Endodermal cell (in vitro differentiated cells): ENCODE measurements at regions not wholly inside any gene's neighbourhood (a gene's known extent, or its start where the extent isn't known, plus 50 kb on each side); places are given as distances from the start of the nearest gene placed in this dataset.
A peak's percentile ranks its signal among the peaks of the same experiment; 100 is the strongest.
"Not testable (repeated sequence)": the region's sequence is repeated elsewhere in the genome, so short reads cannot be mapped to it uniquely, and the experiment has no call there.

Experiments used
- DNase-seq: peaks from one replicate; pipeline ENCODE4 v3.0.0-alpha.2; 2017
- H3K27ac ChIP-seq: 2 replicates; pipeline ENCODE4 v1.5.1; 2013; ENCODE audit warnings: mild to moderate bottlenecking, low read depth, low read length, moderate library complexity
- H3K27me3 ChIP-seq: 2 replicates; pipeline ENCODE4 v1.6.1; 2013; ENCODE audit warnings: mild to moderate bottlenecking, low read length, moderate library complexity; ENCODE audit not compliant: insufficient read depth, control insufficient read depth, poor library complexity, severe bottlenecking
- H3K36me3 ChIP-seq: 2 replicates; pipeline ENCODE4 v1.7.0; 2013; ENCODE audit warnings: mild to moderate bottlenecking, low read length, moderate library complexity; ENCODE audit not compliant: control insufficient read depth, insufficient read depth
- H3K4me1 ChIP-seq: one replicate; pipeline ENCODE4 v1.7.0; 2013; ENCODE audit warnings: low read length; ENCODE audit not compliant: control insufficient read depth, insufficient read depth
- H3K4me3 ChIP-seq: 2 replicates; pipeline ENCODE4 v1.5.1; 2013; ENCODE audit warnings: mild to moderate bottlenecking, low read length, moderate library complexity
- H3K9ac ChIP-seq: 2 replicates; pipeline ENCODE4 v1.6.1; 2013; ENCODE audit warnings: mild to moderate bottlenecking, low read length, moderate library complexity; ENCODE audit not compliant: poor library complexity, severe bottlenecking; ENCODE audit errors: extremely low read depth
- H3K9me3 ChIP-seq: 2 replicates; pipeline ENCODE4 v1.6.1; 2013; ENCODE audit warnings: mild to moderate bottlenecking, low read length, moderate library complexity; ENCODE audit not compliant: control insufficient read depth
- H3K27ac Mint-ChIP-seq: 2 replicates; pipeline ENCODE4 v1.8.0; 2020; ENCODE audit warnings: mixed read lengths
- H3K27me3 Mint-ChIP-seq: 2 replicates; pipeline ENCODE4 v1.8.0; 2021; ENCODE audit warnings: mild to moderate bottlenecking, mixed read lengths; ENCODE audit not compliant: insufficient read depth
- H3K36me3 Mint-ChIP-seq: 2 replicates; pipeline ENCODE4 v1.8.0; 2020; ENCODE audit warnings: low read depth, mixed read lengths
- H3K4me1 Mint-ChIP-seq: 2 replicates; pipeline ENCODE4 v1.8.0; 2020; ENCODE audit warnings: mixed read lengths
- H3K4me3 Mint-ChIP-seq: 2 replicates; pipeline ENCODE4 v1.8.0; 2020; ENCODE audit warnings: mild to moderate bottlenecking, moderate library complexity, mixed read lengths
- H3K9me3 Mint-ChIP-seq: 2 replicates; pipeline ENCODE4 v1.8.0; 2020; ENCODE audit warnings: mild to moderate bottlenecking, mixed read lengths
- WGBS, 2 experiments: methylation state at CpG; one replicate each; pipeline versions ENCODE4 v1.1.5 to v1.1.7; 2013; ENCODE audit warnings: missing lambda C conversion rate in 2 of 2, mixed read lengths in 1 of 2; ENCODE audit not compliant: insufficient coverage in 1 of 2, insufficient read length in 1 of 2; 5-methylcytosine and 5-hydroxymethylcytosine counted together
- TF ChIP-seq, protein P1 (sequence below): fragments of 200-600 bp; sonication (generic); conservative IDR thresholded peaks from 2 replicates; pipeline ENCODE4 v1.5.0; 2021; ENCODE audit warnings: antibody characterized with exemption, mild to moderate bottlenecking

DNA sequence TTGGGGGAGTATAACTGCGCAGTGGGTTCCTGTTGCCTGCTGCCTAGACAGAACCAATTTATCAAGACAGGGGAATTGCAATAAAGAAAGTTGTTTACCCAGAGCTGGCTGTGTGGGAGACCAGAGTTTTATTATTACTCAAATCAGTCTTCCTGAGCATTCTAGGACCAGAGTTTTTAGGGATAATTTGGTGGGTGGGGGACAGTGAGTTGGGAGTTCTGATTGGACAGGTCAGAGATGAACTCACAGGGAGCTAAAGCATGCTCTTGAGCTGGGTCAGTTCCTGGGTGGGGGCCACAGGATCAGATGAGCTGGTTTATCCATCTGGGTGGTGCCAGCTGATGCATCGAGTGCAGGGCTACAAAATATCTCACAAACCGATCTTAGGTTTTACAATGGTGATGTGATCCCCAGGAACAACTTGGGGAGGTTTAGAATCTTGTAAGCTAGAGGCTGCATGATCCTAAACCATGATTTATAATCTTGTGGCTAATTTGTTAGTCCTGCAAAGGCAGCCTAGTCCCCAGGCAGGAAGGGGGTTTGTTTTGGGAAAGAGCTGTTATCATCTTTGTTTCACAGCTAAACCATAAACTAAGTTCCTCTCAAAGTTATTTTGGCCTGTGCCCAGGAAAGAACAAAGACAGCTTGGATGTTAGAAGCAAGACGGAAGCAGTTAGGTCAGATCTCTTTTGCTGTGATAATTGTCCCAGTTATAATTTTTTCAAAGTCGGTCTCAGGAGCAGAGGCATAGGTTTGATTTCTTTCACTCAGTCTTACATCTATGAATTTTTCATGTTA is 146.8 kb downstream of the PPIAL4G start:
- H3K4me3 ChIP-seq, H3K27ac Mint-ChIP-seq, H3K27me3 ChIP-seq, H3K4me1 ChIP-seq, H3K36me3 ChIP-seq, H3K4me1 Mint-ChIP-seq, H3K27ac ChIP-seq, H3K4me3 Mint-ChIP-seq, H3K36me3 Mint-ChIP-seq, H3K9me3 ChIP-seq, DNase-seq, H3K9ac ChIP-seq: not testable (repeated sequence)
- WGBS, 2 experiments, result 90 to 96% methylated on average over 2 to 5 of the region's 5 CpGs
- H3K27me3 Mint-ChIP-seq, result peaks cover 12% of the 10 kb centered on the region
- H3K9me3 Mint-ChIP-seq, result peaks cover 15% of the 10 kb centered on the region

DNA sequence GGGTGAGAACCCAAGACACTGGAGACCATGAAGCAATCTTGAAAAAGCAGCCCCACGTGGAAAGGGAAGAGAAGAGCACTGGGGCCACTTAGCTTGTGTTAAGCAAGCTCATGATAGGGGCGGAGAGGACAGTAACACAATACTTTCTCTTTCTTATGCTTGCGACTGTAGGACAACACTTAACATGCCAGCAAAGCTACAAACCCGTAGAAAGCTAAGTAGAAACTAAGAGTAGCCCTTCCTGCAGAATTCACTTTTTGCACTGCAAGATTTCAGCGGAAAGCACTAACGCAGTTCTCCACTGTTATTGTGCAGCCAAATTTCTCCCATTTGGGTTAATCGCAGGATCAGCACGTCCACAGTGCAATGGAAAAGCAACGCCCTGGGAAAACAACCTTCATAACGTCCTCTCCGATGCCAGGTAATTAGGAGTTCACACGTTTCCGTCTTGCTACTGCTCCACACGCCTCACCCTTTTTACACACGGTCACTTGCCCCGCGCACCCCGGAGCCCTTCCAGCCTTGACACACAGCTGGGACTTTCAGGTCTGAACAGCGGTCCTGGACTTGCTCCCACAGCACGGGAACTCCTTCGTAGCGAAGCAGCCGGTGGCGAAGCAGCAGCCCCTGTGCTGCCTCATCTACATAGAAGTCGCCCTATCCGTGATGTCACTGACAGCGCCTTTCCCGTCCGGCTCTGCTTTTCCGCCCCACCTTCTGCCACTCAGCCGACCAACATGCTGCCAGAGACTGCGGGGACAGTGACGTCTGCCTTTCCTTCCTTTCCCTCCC is 148.6 kb downstream of the PPIAL4G start:
- H3K9me3 Mint-ChIP-seq, result peaks cover 16% of the 10 kb centered on the region
- H3K4me1 Mint-ChIP-seq, result peaks cover 2% of the 10 kb centered on the region
- peaks cover 13% of the 10 kb centered on the region for H3K27me3 Mint-ChIP-seq
- peak overlapping the region; percentile 96 for H3K9ac ChIP-seq
- peak overlapping the region; percentile 84 for H3K4me3 ChIP-seq
- peak overlapping the region; percentile 77 for H3K4me3 Mint-ChIP-seq
- H3K36me3 ChIP-seq, result no peaks in the 10 kb centered on the region
- peaks cover 6% of the 10 kb centered on the region for H3K27me3 ChIP-seq
- H3K27ac Mint-ChIP-seq, result peak overlapping the region; percentile 100
- DNase-seq, result peak; percentile 96
- H3K36me3 Mint-ChIP-seq, result peaks cover 2% of the 10 kb centered on the region
- 0 to 1% methylated on average over 18 to 33 of the region's 33 CpGs for WGBS, 2 experiments
- peaks cover 7% of the 10 kb centered on the region for H3K9me3 ChIP-seq
- H3K4me1 ChIP-seq, result no peaks in the 10 kb centered on the region
- peak overlapping the region; percentile 97 for H3K27ac ChIP-seq
- TF ChIP-seq, protein P1, sequence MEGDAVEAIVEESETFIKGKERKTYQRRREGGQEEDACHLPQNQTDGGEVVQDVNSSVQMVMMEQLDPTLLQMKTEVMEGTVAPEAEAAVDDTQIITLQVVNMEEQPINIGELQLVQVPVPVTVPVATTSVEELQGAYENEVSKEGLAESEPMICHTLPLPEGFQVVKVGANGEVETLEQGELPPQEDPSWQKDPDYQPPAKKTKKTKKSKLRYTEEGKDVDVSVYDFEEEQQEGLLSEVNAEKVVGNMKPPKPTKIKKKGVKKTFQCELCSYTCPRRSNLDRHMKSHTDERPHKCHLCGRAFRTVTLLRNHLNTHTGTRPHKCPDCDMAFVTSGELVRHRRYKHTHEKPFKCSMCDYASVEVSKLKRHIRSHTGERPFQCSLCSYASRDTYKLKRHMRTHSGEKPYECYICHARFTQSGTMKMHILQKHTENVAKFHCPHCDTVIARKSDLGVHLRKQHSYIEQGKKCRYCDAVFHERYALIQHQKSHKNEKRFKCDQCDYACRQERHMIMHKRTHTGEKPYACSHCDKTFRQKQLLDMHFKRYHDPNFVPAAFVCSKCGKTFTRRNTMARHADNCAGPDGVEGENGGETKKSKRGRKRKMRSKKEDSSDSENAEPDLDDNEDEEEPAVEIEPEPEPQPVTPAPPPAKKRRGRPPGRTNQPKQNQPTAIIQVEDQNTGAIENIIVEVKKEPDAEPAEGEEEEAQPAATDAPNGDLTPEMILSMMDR, result no peak

DNA sequence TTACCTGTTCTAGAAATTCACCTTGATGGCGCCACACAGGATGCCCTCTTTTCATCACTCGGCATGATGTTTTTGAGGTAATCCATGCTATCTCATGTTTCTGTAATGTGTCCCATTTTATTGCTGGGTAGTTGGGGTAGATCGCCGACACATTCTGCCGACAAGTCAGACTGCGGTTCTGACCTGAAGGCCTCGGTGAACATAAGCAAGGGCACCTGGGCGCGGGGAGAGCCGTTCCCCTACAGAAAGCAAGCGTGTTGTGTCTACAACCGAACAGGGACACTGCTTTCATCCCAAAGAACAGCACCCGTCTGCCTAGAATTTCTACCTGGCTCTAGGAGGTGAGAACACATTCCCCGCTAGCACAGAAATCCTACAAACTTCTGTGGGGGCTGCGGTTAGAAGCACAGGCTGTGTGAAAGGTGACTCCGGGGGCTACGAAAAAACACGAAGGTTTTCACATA is 149.2 kb downstream of the PPIAL4G start:
- H3K36me3 Mint-ChIP-seq, result peaks cover 2% of the 10 kb centered on the region
- peak overlapping the region; percentile 96 for H3K9ac ChIP-seq
- H3K9me3 ChIP-seq, result peaks cover 7% of the 10 kb centered on the region
- TF ChIP-seq, protein P1, result no peak
- H3K36me3 ChIP-seq, result no peaks in the 10 kb centered on the region
- peaks cover 2% of the 10 kb centered on the region for H3K4me1 Mint-ChIP-seq
- H3K4me3 Mint-ChIP-seq, result peak overlapping the region; percentile 77
- H3K27ac ChIP-seq, result no peak overlapping the region
- peaks cover 13% of the 10 kb centered on the region for H3K27me3 Mint-ChIP-seq
- 14 to 21% methylated on average over 15 to 18 of the region's 18 CpGs for WGBS, 2 experiments
- peaks cover 6% of the 10 kb centered on the region for H3K27me3 ChIP-seq
- no peaks in the 10 kb centered on the region for H3K4me1 ChIP-seq
- peak overlapping the region; percentile 100 for H3K27ac Mint-ChIP-seq
- peak; percentile 84 for DNase-seq
- H3K9me3 Mint-ChIP-seq, result peaks cover 16% of the 10 kb centered on the region
- peak overlapping the region; percentile 84 for H3K4me3 ChIP-seq
